OCI-LY1 (cell line): ENCODE measurements at regions not wholly inside any gene's neighbourhood (a gene's known extent, or its start where the extent isn't known, plus 50 kb on each side); places are given as distances from the start of the nearest gene placed in this dataset.

Source experiments
- CTCF ChIP-seq: fragments of 200-600 bp; sonication (generic), shearing (Covaris generic); IDR thresholded peaks from 2 replicates; pipeline ENCODE4 v1.5.1; 2017; ENCODE audit warnings: mild to moderate bottlenecking, antibody characterized with exemption, low read length, moderate library complexity, mixed read lengths
- EZH2 ChIP-seq: fragments of 200-600 bp; sonication (generic), shearing (Covaris generic); IDR thresholded peaks from 2 replicates; pipeline ENCODE4 v1.8.0; 2017; ENCODE audit warnings: borderline replicate concordance, mixed run types, mild to moderate bottlenecking, antibody characterized with exemption, low read length, moderate library complexity, mixed read lengths

GRCh38 chr13:60798503-60798902 lies 401.5 kb downstream of the TDRD3 start:
- no peak for TF ChIP-seq EZH2
- no peak for TF ChIP-seq CTCF
